HFFc6 (cell line): ENCODE measurements at regions not wholly inside any gene's neighbourhood (a gene's known extent, or its start where the extent isn't known, plus 50 kb on each side); places are given as distances from the start of the nearest gene placed in this dataset.

Experiments used
- DNase-seq: peaks from one replicate; pipeline ENCODE4 v3.0.0-alpha.2; 2018
- H3K27ac Mint-ChIP-seq: 2 replicates; pipeline ENCODE4 v1.8.0; 2020; ENCODE audit warnings: mild to moderate bottlenecking, mixed read lengths
- H3K27me3 Mint-ChIP-seq: 2 replicates; pipeline ENCODE4 v1.8.0; 2021; ENCODE audit warnings: mild to moderate bottlenecking, moderate library complexity, mixed read lengths; ENCODE audit not compliant: insufficient read depth
- H3K36me3 Mint-ChIP-seq: 2 replicates; pipeline ENCODE4 v1.8.0; 2021; ENCODE audit warnings: low read depth, mixed read lengths
- H3K4me1 Mint-ChIP-seq: 2 replicates; pipeline ENCODE4 v1.8.0; 2020; ENCODE audit warnings: low read depth, mixed read lengths
- H3K4me3 Mint-ChIP-seq: 2 replicates; pipeline ENCODE4 v1.8.0; 2020; ENCODE audit warnings: mild to moderate bottlenecking, moderate library complexity, mixed read lengths
- H3K9me3 Mint-ChIP-seq: 2 replicates; pipeline ENCODE4 v1.8.0; 2020; ENCODE audit warnings: mild to moderate bottlenecking, mixed read lengths
- CTCF ChIP-seq: fragments of 200-600 bp; sonication (generic); IDR thresholded peaks from 2 replicates; pipeline ENCODE4 v1.5.0; 2021; ENCODE audit warnings: antibody characterized with exemption, mild to moderate bottlenecking

GRCh38 chr13:80465321-80465720 lies 124.4 kb upstream of the SPRY2 start:
- Mint-ChIP-seq H3K36me3 (no peaks in the 10 kb centered on the region), H3K4me3 (no peak overlapping the region), H3K9me3 (peaks cover 5% of the 10 kb centered on the region), H3K27ac (no peak overlapping the region), H3K4me1 (no peaks in the 10 kb centered on the region), H3K27me3 (no peaks in the 10 kb centered on the region; the same call in 1 of the 2 replicates)
- DNase-seq = no peak
- no peak for TF ChIP-seq CTCF

- Mint-ChIP-seq H3K4me1 (no peaks in the 10 kb centered on the region), H3K36me3 (no peaks in the 10 kb centered on the region), H3K9me3 (peaks cover 10% of the 10 kb centered on the region), H3K4me3 (no peak overlapping the region), H3K27me3 (no peaks in the 10 kb centered on the region), H3K27ac (no peak overlapping the region)
- TF ChIP-seq CTCF = no peak
- DNase-seq = no peak
Observed at GRCh38 chr13:80463673-80464352, 122.9 kb upstream of the SPRY2 start.

GRCh38 chr13:80462567-80462966 lies 121.6 kb upstream of the SPRY2 start:
- H3K27me3 Mint-ChIP-seq = no peaks in the 10 kb centered on the region
- no peak overlapping the region for H3K4me3 Mint-ChIP-seq
- peaks cover 12% of the 10 kb centered on the region for H3K9me3 Mint-ChIP-seq
- TF ChIP-seq CTCF = no peak
- H3K27ac Mint-ChIP-seq = no peak overlapping the region
- no peaks in the 10 kb centered on the region for H3K4me1 Mint-ChIP-seq
- no peaks in the 10 kb centered on the region for H3K36me3 Mint-ChIP-seq
- no peak for DNase-seq

- H3K36me3 Mint-ChIP-seq = no peaks in the 10 kb centered on the region
- no peak for DNase-seq
- H3K4me1 Mint-ChIP-seq = no peaks in the 10 kb centered on the region
- H3K27ac Mint-ChIP-seq = no peak overlapping the region
- TF ChIP-seq CTCF = no peak
- no peaks in the 10 kb centered on the region for H3K27me3 Mint-ChIP-seq
- H3K9me3 Mint-ChIP-seq = peaks cover 12% of the 10 kb centered on the region
- no peak overlapping the region for H3K4me3 Mint-ChIP-seq
Observed at GRCh38 chr13:80462037-80462436, 121.1 kb upstream of the SPRY2 start.

GRCh38 chr13:80458543-80458942 lies 117.6 kb upstream of the SPRY2 start:
- Mint-ChIP-seq H3K4me3 (no peak overlapping the region), H3K36me3 (no peaks in the 10 kb centered on the region), H3K27ac (no peak overlapping the region), H3K27me3 (no peaks in the 10 kb centered on the region), H3K9me3 (peaks cover 20% of the 10 kb centered on the region), H3K4me1 (no peaks in the 10 kb centered on the region)
- TF ChIP-seq CTCF = no peak
- DNase-seq = no peak

- H3K9me3 Mint-ChIP-seq = peaks cover 29% of the 10 kb centered on the region
- no peaks in the 10 kb centered on the region for H3K36me3 Mint-ChIP-seq
- H3K27ac Mint-ChIP-seq = no peak overlapping the region
- no peak for TF ChIP-seq CTCF
- H3K4me3 Mint-ChIP-seq = no peak overlapping the region
- no peaks in the 10 kb centered on the region for H3K27me3 Mint-ChIP-seq
- DNase-seq = no peak
- no peaks in the 10 kb centered on the region for H3K4me1 Mint-ChIP-seq
Observed at GRCh38 chr13:80454245-80454644, 113.3 kb upstream of the SPRY2 start.
